Sigmoid colon (tissue), 6 donors: ENCODE measurements at regions not wholly inside any gene's neighbourhood (a gene's known extent, or its start where the extent isn't known, plus 50 kb on each side); places are given as distances from the start of the nearest gene placed in this dataset.

Source experiments
- DNase-seq: peaks from one replicate; pipeline ENCODE4 v3.0.0-alpha.2; 2019
- H3K27ac ChIP-seq, 4 donors: fragments of 200-600 bp; sonication (generic); one replicate each; pipeline ENCODE4 v1.5.1; 2016 to 2019; ENCODE audit warnings: mild to moderate bottlenecking in 1 of 4
- H3K27me3 ChIP-seq, 3 donors: fragments of 200-600 bp; sonication (generic); one replicate each; pipeline ENCODE4 v1.5.1; 2019; ENCODE audit warnings: mild to moderate bottlenecking in 1 of 3
- H3K36me3 ChIP-seq, 4 donors: fragments of 200-600 bp; sonication (generic); one replicate each; pipeline ENCODE4 v1.5.1; 2016 to 2019
- H3K4me1 ChIP-seq, 4 donors: fragments of 200-600 bp; sonication (generic); one replicate each; pipeline ENCODE4 v1.5.1; 2017 to 2019
- H3K4me3 ChIP-seq, 4 donors: fragments of 200-600 bp; sonication (generic); one replicate each; pipeline ENCODE4 v1.5.1; 2017 to 2019; ENCODE audit warnings: mild to moderate bottlenecking in 2 of 4, moderate library complexity in 1 of 4
- H3K9me3 ChIP-seq, 4 donors: fragments of 200-600 bp in 3 of 4; sonication (generic) in 3 of 4; one replicate each; pipeline versions ENCODE4 v1.5.1 to v1.6.1; 2013 to 2019
- EP300 ChIP-seq, 4 donors: sonication (generic); formaldehyde crosslinking; IDR thresholded peaks; one replicate each; pipeline ENCODE4 v1.6.1; 2017; ENCODE audit warnings: antibody characterized with exemption in 4 of 4
- POLR2A ChIP-seq, 2 donors: fragments of 450-650 bp; IDR thresholded peaks; one replicate each; pipeline ENCODE4 v1.6.1; 2016; ENCODE audit warnings: antibody characterized with exemption in 2 of 2, mild to moderate bottlenecking in 2 of 2, moderate library complexity in 2 of 2
- POLR2AphosphoS5 ChIP-seq, 4 donors: sonication (generic); formaldehyde crosslinking; IDR thresholded peaks; one replicate each; pipeline ENCODE4 v1.6.1; 2017; ENCODE audit warnings: antibody characterized with exemption in 4 of 4
- WGBS, 2 donors: extraction: QIAGEN DNeasy Blood & Tissue Kit; methylation state at CpG; one replicate each; pipeline ENCODE4 v1.1.7; 2013; 5-methylcytosine and 5-hydroxymethylcytosine counted together
- intact Hi-C: fragments of 100-400 bp; cut with DNase I; formaldehyde crosslinking; loops from one replicate; pipeline ENCODE4 v1.15.1; 2023
- TF ChIP-seq, protein P1 (sequence below), 4 experiments: fragments of 450-650 bp in 3 of 4; fragments of 200-600 bp in 1 of 4; IDR thresholded peaks; one replicate each; pipeline ENCODE4 v1.5.1; 2016 to 2019; ENCODE audit warnings: antibody characterized with exemption in 4 of 4, mild to moderate bottlenecking in 3 of 4, moderate library complexity in 2 of 4
- donor health status: healthy with polysubstance abuse.
- donor health status: healthy.

DNA sequence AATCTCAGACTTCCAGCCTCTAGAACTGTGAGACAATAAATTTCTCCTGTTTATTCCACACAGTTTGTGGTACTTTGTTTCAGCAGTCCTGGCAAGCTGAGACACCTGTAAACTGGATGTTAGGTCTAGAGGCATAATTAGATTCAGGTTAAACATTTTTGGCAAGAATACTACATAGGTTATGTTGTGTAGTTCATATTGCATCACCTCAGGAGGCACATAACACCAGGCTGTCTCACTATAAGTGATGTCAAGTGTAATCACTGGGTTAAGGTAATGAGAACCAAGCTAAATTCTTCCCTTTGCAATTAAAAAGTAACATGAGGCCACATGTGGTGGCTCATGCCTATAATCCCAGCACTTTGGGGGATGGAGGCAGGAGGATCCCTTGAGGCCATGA is 214.2 kb downstream of the ZNF674 start:
- Histone ChIP-seq H3K27me3 (no peaks in the 10 kb centered on the region), H3K4me3 (no peak overlapping the region), H3K36me3 (no peaks in the 10 kb centered on the region), H3K9me3 (no peaks in the 10 kb centered on the region), H3K4me1 (no peaks in the 10 kb centered on the region), H3K27ac (no peak overlapping the region)
- TF ChIP-seq POLR2AphosphoS5 (IDR thresholded peaks at IDR 0.05) (no peak), POLR2A (IDR thresholded peaks at IDR 0.05) (no peak), EP300 (IDR thresholded peaks at IDR 0.05) (no peak)
- TF ChIP-seq, protein P1, sequence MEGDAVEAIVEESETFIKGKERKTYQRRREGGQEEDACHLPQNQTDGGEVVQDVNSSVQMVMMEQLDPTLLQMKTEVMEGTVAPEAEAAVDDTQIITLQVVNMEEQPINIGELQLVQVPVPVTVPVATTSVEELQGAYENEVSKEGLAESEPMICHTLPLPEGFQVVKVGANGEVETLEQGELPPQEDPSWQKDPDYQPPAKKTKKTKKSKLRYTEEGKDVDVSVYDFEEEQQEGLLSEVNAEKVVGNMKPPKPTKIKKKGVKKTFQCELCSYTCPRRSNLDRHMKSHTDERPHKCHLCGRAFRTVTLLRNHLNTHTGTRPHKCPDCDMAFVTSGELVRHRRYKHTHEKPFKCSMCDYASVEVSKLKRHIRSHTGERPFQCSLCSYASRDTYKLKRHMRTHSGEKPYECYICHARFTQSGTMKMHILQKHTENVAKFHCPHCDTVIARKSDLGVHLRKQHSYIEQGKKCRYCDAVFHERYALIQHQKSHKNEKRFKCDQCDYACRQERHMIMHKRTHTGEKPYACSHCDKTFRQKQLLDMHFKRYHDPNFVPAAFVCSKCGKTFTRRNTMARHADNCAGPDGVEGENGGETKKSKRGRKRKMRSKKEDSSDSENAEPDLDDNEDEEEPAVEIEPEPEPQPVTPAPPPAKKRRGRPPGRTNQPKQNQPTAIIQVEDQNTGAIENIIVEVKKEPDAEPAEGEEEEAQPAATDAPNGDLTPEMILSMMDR (IDR thresholded peaks at IDR 0.05), result no peak
- DNase-seq, result no peak
- intact Hi-C loops, result no loop called here

DNA sequence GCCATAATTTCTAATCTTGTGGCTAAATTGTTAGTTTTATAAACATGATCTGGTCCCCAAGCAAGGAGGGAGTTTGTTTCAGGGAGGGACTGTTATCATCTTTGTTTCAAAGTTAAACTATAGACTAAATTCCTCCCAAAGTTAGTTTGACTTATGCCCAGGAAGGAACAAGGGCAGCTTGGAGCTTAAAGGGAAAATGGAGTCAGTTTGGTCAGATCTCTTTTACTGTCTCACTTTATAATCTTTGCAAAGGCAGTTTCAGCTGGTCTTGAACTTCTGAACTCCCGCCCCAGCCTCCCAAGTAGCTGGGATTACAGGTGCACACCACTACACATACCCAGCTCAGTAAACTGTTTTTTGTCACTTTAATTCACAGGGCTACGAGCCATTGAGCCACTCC is 214.7 kb downstream of the ZNF674 start:
- intact Hi-C loops, result no loop called here
- WGBS, 2 donors, result 62 to 80% methylated on average over 2 of the region's 2 CpGs
- Histone ChIP-seq H3K27ac (no peak overlapping the region), H3K4me1 (no peaks in the 10 kb centered on the region), H3K9me3 (no peaks in the 10 kb centered on the region), H3K4me3 (no peak overlapping the region), H3K36me3 (no peaks in the 10 kb centered on the region), H3K27me3 (no peaks in the 10 kb centered on the region)
- TF ChIP-seq POLR2AphosphoS5 (IDR thresholded peaks at IDR 0.05) (no peak), POLR2A (IDR thresholded peaks at IDR 0.05) (no peak), EP300 (IDR thresholded peaks at IDR 0.05) (no peak)
- TF ChIP-seq, protein P1 (IDR thresholded peaks at IDR 0.05), result no peak
- DNase-seq, result no peak

DNA sequence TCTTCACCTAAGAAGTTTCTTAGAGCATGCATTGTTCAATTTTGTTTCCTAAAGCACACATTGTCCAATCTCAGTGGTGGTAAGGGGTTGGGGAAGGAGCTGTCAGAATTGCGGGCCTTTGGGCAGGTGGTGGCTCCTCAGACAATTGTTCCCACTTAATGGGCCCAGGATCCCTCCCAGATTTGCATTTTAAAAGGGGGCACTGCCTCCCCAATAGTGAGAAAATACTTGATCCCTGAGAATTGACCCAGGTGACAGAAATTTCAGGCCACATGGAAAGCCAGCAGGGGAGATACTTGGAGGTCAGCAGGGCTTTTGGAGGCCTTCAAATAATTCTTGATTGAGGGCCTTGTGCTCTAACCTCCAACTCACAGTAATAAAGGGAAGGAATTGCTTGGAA is 217.1 kb downstream of the ZNF674 start:
- Histone ChIP-seq H3K27me3 (no peaks in the 10 kb centered on the region), H3K9me3 (no peaks in the 10 kb centered on the region), H3K4me3 (no peak overlapping the region), H3K4me1 (no peaks in the 10 kb centered on the region), H3K36me3 (no peaks in the 10 kb centered on the region), H3K27ac (no peak overlapping the region)
- intact Hi-C loops, result no loop called here
- WGBS, 2 donors, result 79 to 87% methylated on average over 1 of the region's 1 CpG
- TF ChIP-seq, protein P1 (IDR thresholded peaks at IDR 0.05), result no peak
- TF ChIP-seq POLR2A (IDR thresholded peaks at IDR 0.05) (no peak), POLR2AphosphoS5 (IDR thresholded peaks at IDR 0.05) (no peak), EP300 (IDR thresholded peaks at IDR 0.05) (no peak)
- DNase-seq, result no peak

DNA sequence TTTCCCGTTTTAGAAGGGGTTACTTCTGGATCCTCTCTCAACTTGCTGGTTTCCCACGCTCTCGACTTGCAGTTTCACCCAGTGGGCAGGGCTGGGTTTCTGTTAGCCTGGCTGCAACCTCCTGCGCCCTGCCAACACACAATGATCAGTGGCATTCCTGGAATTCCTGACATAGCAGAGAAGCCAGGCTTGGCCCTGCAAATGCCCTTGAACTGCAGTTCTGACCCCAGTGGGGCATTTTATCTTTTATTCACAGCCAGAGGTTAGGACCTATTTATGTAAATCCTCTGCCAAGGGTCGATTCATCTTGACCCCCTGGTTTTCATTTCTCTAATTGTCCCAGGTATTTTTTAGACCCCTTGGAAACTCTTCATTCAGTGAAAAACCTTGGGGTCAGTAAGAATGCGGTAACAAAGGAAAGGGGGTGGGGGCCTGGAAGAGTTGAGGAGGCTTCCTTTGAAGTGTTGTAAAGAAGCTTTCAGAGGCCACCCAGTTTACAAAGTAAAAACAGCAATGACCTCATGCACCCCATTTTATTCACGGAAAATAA is 217.6 kb downstream of the ZNF674 start:
- intact Hi-C loops, result no loop called here
- Histone ChIP-seq H3K27me3 (no peaks in the 10 kb centered on the region), H3K36me3 (no peaks in the 10 kb centered on the region), H3K9me3 (no peaks in the 10 kb centered on the region), H3K4me3 (no peak overlapping the region), H3K4me1 (no peaks in the 10 kb centered on the region), H3K27ac (no peak overlapping the region)
- 25 to 57% methylated on average over 7 of the region's 7 CpGs for WGBS, 2 donors
- no peak for TF ChIP-seq POLR2AphosphoS5 (IDR thresholded peaks at IDR 0.05)
- no peak for TF ChIP-seq EP300 (IDR thresholded peaks at IDR 0.05)
- no peak for TF ChIP-seq POLR2A (IDR thresholded peaks at IDR 0.05)
- TF ChIP-seq, protein P1 (IDR thresholded peaks at IDR 0.05), result no peak
- no peak for DNase-seq

DNA sequence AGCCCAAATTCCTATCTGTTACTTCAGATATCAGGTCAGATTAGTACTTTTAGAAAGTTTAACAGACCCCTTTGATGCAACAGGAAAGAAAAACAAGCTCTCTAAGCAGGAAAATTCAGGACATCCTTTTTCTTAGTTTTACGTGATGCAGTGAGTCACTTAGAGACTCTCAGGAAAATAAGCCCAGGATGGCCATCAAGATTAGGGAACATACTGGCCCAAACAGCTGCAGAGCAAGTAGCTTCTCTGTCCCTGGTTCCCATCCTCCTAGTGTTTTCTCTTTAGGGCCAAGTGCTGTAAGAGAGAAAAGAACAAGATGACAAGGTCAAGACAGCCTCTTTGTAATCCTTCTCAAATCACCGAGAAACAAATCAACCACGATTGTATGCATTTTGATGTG is 219.1 kb downstream of the ZNF674 start:
- H3K27me3 ChIP-seq, result no peaks in the 10 kb centered on the region
- DNase-seq, result no peak
- H3K4me1 ChIP-seq, result no peaks in the 10 kb centered on the region
- TF ChIP-seq POLR2A (IDR thresholded peaks at IDR 0.05), result no peak
- TF ChIP-seq EP300 (IDR thresholded peaks at IDR 0.05), result no peak
- TF ChIP-seq POLR2AphosphoS5 (IDR thresholded peaks at IDR 0.05), result no peak
- TF ChIP-seq, protein P1 (IDR thresholded peaks at IDR 0.05), result no peak
- no peaks in the 10 kb centered on the region for H3K36me3 ChIP-seq
- WGBS, 2 donors, result 26 to 62% methylated on average over 3 of the region's 3 CpGs
- H3K4me3 ChIP-seq, result no peak overlapping the region
- peak overlapping the region in 1 of 4 donors; percentile 27 for H3K27ac ChIP-seq
- H3K9me3 ChIP-seq, result no peaks in the 10 kb centered on the region
- intact Hi-C loops, result no loop called here
